ENCODE measurements at regions not wholly inside any gene's neighbourhood (a gene's known extent, or its start where the extent isn't known, plus 50 kb on each side); places are given as distances from the start of the nearest gene placed in this dataset.
"Not testable (repeated sequence)": the region's sequence is repeated elsewhere in the genome, so short reads cannot be mapped to it uniquely, and the experiment has no call there.

DNA sequence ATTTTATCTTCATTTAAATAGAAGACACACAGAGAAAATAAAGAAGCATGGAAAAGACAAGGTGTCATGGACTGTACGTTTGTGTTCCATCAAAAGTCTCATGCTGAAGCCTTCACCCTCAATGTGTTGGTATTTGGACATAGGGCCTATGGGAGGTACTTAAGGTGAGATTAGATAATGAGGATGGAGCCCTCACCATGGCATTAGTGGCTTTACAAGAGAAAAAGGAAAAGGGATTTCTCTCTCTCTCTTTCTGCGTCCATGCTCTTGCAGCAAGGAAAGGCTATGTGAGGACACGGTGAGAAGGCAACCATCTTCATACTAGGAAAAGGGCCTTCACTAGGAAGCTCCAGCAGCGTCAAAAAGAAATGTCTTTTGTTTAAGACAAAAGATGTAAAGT, 797.0 kb upstream of the CDH10 start:
- Histone ChIP-seq H3K36me3 (ENCODE audit: insufficient read depth, low read length) (no peaks in the 10 kb centered on the region), H3K27ac (ENCODE audit: low read depth in 1 of 2, low read length in 2 of 2) (no peak overlapping the region), H3K27me3 (ENCODE audit: control insufficient read depth in 1 of 2, insufficient read depth in 2 of 2, low read length in 2 of 2) (no peaks in the 10 kb centered on the region), H3K9me3 (ENCODE audit: control insufficient read depth in 1 of 2, insufficient read depth in 1 of 2, low read length in 2 of 2) (no peaks in the 10 kb centered on the region), H3K4me3 (ENCODE audit: low read length) (no peak overlapping the region), H3K4me1 (ENCODE audit: insufficient read depth, low read length) (no peaks in the 10 kb centered on the region)
- intact Hi-C loops (cut with DNase I, micrococcal nuclease), result no loop called here
- H3K9me3 Mint-ChIP-seq, result peaks cover 8% of the 10 kb centered on the region
- H3K27me3 Mint-ChIP-seq, result no peaks in the 10 kb centered on the region
- ATAC-seq (ENCODE audit: poor library complexity) (no peak), DNase-seq (no peak)
- H3K27ac Mint-ChIP-seq, result no peak overlapping the region
- ChIA-PET POLR2A (no interaction called here), CTCF (no interaction called here)
- H3K4me1 Mint-ChIP-seq (ENCODE audit: low read depth), result no peaks in the 10 kb centered on the region
- no peak for TF ChIP-seq CTCF (IDR thresholded peaks at IDR 0.05)
- no peaks in the 10 kb centered on the region for H3K36me3 Mint-ChIP-seq (ENCODE audit: low read depth)
- H3K4me3 Mint-ChIP-seq, result no peak overlapping the region

GRCh38 chr5:25439025-25439424, 794.2 kb upstream of the CDH10 start:
- CTCF ChIA-PET, result no interaction called here

GRCh38 chr5:25438375-25438774, 793.6 kb upstream of the CDH10 start:
- H3K9me3 Mint-ChIP-seq, result peaks cover 12% of the 10 kb centered on the region
- H3K4me1 Mint-ChIP-seq (ENCODE audit: low read depth); DNase-seq; H3K4me1 ChIP-seq (ENCODE audit: insufficient read depth, low read length); intact Hi-C loops (cut with DNase I, micrococcal nuclease); H3K4me3 Mint-ChIP-seq; ATAC-seq (ENCODE audit: poor library complexity); H3K36me3 Mint-ChIP-seq (ENCODE audit: low read depth); H3K27me3 Mint-ChIP-seq; H3K27ac Mint-ChIP-seq; H3K4me3 ChIP-seq (ENCODE audit: low read length); H3K27me3 ChIP-seq (ENCODE audit: control insufficient read depth in 1 of 2, insufficient read depth in 2 of 2, low read length in 2 of 2); POLR2A ChIA-PET; CTCF ChIA-PET; H3K27ac ChIP-seq (ENCODE audit: low read depth in 1 of 2, low read length in 2 of 2); H3K36me3 ChIP-seq (ENCODE audit: insufficient read depth, low read length); H3K9me3 ChIP-seq (ENCODE audit: control insufficient read depth in 1 of 2, insufficient read depth in 1 of 2, low read length in 2 of 2): not testable (repeated sequence)

More at GRCh38 chr5:25439025-25439424, 794.2 kb upstream of the CDH10 start:
- H3K36me3 Mint-ChIP-seq (ENCODE audit: low read depth), result no peaks in the 10 kb centered on the region
- H3K4me3 Mint-ChIP-seq, result no peak overlapping the region
- Histone ChIP-seq H3K9me3 (ENCODE audit: control insufficient read depth in 1 of 2, insufficient read depth in 1 of 2, low read length in 2 of 2) (peaks cover 0 to under 1% of the 10 kb centered on the region in 2 experiments), H3K27ac (ENCODE audit: low read depth in 1 of 2, low read length in 2 of 2) (no peak overlapping the region), H3K4me1 (ENCODE audit: insufficient read depth, low read length) (no peaks in the 10 kb centered on the region), H3K4me3 (ENCODE audit: low read length) (no peak overlapping the region), H3K36me3 (ENCODE audit: insufficient read depth, low read length) (no peaks in the 10 kb centered on the region), H3K27me3 (ENCODE audit: control insufficient read depth in 1 of 2, insufficient read depth in 2 of 2, low read length in 2 of 2) (no peaks in the 10 kb centered on the region)
- H3K4me1 Mint-ChIP-seq (ENCODE audit: low read depth), result no peaks in the 10 kb centered on the region
- intact Hi-C loops (cut with DNase I, micrococcal nuclease), result no loop called here
- no peak for ATAC-seq (ENCODE audit: poor library complexity)
- H3K27me3 Mint-ChIP-seq, result no peaks in the 10 kb centered on the region
- H3K27ac Mint-ChIP-seq, result no peak overlapping the region
- H3K9me3 Mint-ChIP-seq, result peaks cover 12% of the 10 kb centered on the region
- POLR2A ChIA-PET, result no interaction called here
- TF ChIP-seq CTCF (IDR thresholded peaks at IDR 0.05), result no peak
- no peak for DNase-seq

DNA sequence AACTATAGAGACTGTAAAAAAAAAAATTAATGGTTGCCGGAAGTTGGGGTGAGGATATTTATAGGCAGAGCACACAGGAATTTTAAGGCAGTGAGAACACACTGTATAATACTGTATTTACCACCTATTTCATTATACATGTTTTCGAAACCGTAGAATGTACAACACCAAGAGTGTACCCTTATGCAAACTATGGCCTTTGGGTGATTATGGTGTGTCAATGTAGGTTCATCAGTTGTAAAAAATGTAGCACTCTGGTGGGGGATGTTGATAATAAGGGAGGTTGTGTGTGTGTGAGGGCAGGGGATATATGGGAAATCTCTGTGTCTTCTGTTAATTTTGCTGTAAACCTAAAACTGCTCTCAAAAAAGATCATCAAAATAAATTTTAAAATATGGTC, 791.7 kb upstream of the CDH10 start:
- H3K9me3 Mint-ChIP-seq, result peaks cover 11% of the 10 kb centered on the region
- DNase-seq (no peak), ATAC-seq (ENCODE audit: poor library complexity) (no peak)
- CTCF ChIA-PET, result no interaction called here
- H3K27me3 Mint-ChIP-seq, result no peaks in the 10 kb centered on the region
- no peaks in the 10 kb centered on the region for H3K4me1 Mint-ChIP-seq (ENCODE audit: low read depth)
- Histone ChIP-seq H3K4me1 (ENCODE audit: insufficient read depth, low read length) (no peaks in the 10 kb centered on the region), H3K27me3 (ENCODE audit: control insufficient read depth in 1 of 2, insufficient read depth in 2 of 2, low read length in 2 of 2) (no peaks in the 10 kb centered on the region), H3K9me3 (ENCODE audit: control insufficient read depth in 1 of 2, insufficient read depth in 1 of 2, low read length in 2 of 2) (peaks cover 0 to 6% of the 10 kb centered on the region in 2 experiments), H3K4me3 (ENCODE audit: low read length) (no peak overlapping the region), H3K36me3 (ENCODE audit: insufficient read depth, low read length) (no peaks in the 10 kb centered on the region), H3K27ac (ENCODE audit: low read depth in 1 of 2, low read length in 2 of 2) (no peak overlapping the region)
- H3K27ac Mint-ChIP-seq, result no peak overlapping the region
- TF ChIP-seq CTCF (IDR thresholded peaks at IDR 0.05), result no peak
- POLR2A ChIA-PET, result no interaction called here
- H3K4me3 Mint-ChIP-seq, result no peak overlapping the region
- intact Hi-C loops (cut with DNase I, micrococcal nuclease), result no loop called here
- H3K36me3 Mint-ChIP-seq (ENCODE audit: low read depth), result no peaks in the 10 kb centered on the region

Measured in CD4-positive, alpha-beta T cell (primary cell).